GM12878 (cell line): ENCODE measurements at regions not wholly inside any gene's neighbourhood (a gene's known extent, or its start where the extent isn't known, plus 50 kb on each side); places are given as distances from the start of the nearest gene placed in this dataset.

ENCODE experiments used
- ATAC-seq: fragments of 200-7000 bp; cut with Tn5 transposase; 3 replicates; pipeline ENCODE4 v1.9.1; 2020; ENCODE audit warnings: mild to moderate bottlenecking, moderate library complexity
- BruUV-seq: library from RNA; stranded (reverse); fragments of 400-500 nt; replicated peaks from 2 replicates; lab custom pipeline; 2021; lab: Mats Ljungman, UMichigan
- CTCF ChIA-PET: fragments of 300-600 bp; sonication (Branson Sonifier 250); formaldehyde crosslinking; extraction: SDS; loops from one replicate; lab custom pipeline; 2021; ENCODE audit warnings: inconsistent platforms; lab: Yijun Ruan, JAX
- POLR2A ChIA-PET: fragments of 350-600 bp; formaldehyde crosslinking; extraction: SDS; loops from one replicate; lab custom pipeline; 2021; ENCODE audit warnings: inconsistent platforms; lab: Charles Lee
- RAD21 ChIA-PET: fragments of 300-600 bp; sonication (Branson Sonifier 250); formaldehyde crosslinking; loops from one replicate; lab custom pipeline; 2023; ENCODE audit warnings: antibody characterized with exemption; ENCODE audit not compliant: unreplicated experiment; lab: Charles Lee
- SMC1A ChIA-PET: fragments of 300-600 bp; sonication (Branson Sonifier 250); formaldehyde crosslinking; loops from one replicate; lab custom pipeline; 2023; ENCODE audit not compliant: unreplicated experiment, uncharacterized antibody; lab: Charles Lee
- DNase-seq: peaks from one replicate; pipeline ENCODE4 v3.0.0-alpha.2; 2011; ENCODE audit warnings: low read depth, low spot score
- FAIRE-seq: peaks from 3 replicates; lab custom pipeline; 2011; peaks lifted over from hg19 to GRCh38; lab: Jason Lieb, UNC
- H2AFZ ChIP-seq: 2 replicates; pipeline ENCODE4 v1.6.0; 2011; ENCODE audit warnings: low read depth, low read length, control low read depth; ENCODE audit not compliant: control insufficient read depth
- H3K27ac ChIP-seq: 2 replicates; pipeline ENCODE4 v1.5.1; 2011; ENCODE audit warnings: control low read depth; ENCODE audit not compliant: control insufficient read depth, insufficient read depth
- H3K27me3 ChIP-seq, 2 experiments: replicated peaks in 1 of 2; 2 replicates each; pipeline versions ENCODE4 v1.6.0 to v1.6.1; 2011; ENCODE audit warnings: low read length in 1 of 2; ENCODE audit not compliant: control insufficient read depth in 2 of 2, insufficient read depth in 2 of 2
- H3K36me3 ChIP-seq, 2 experiments: 2 replicates each; pipeline ENCODE4 v1.5.1; 2011; ENCODE audit warnings: low read length in 1 of 2; ENCODE audit not compliant: control insufficient read depth in 2 of 2, insufficient read depth in 2 of 2
- H3K4me1 ChIP-seq: 2 replicates; pipeline ENCODE4 v1.6.1; 2011; ENCODE audit warnings: mild to moderate bottlenecking, low read length, moderate library complexity, mixed read lengths; ENCODE audit not compliant: control insufficient read depth, insufficient read depth
- H3K4me2 ChIP-seq: 2 replicates; pipeline ENCODE4 v1.6.0; 2011; ENCODE audit warnings: control low read depth; ENCODE audit not compliant: control insufficient read depth, insufficient read depth
- H3K4me3 ChIP-seq: fragments of 200-600 bp; sonication (generic); 2 replicates; pipeline ENCODE4 v1.5.1; 2016
- H3K79me2 ChIP-seq: 2 replicates; pipeline ENCODE4 v1.6.0; 2011; ENCODE audit warnings: low read length; ENCODE audit not compliant: control insufficient read depth, insufficient read depth
- H3K9ac ChIP-seq: 2 replicates; pipeline ENCODE4 v1.8.0; 2011; ENCODE audit warnings: low read length, control low read depth, mixed read lengths; ENCODE audit not compliant: control insufficient read depth, insufficient read depth
- H3K9me3 ChIP-seq: replicated peaks from 3 replicates; pipeline ENCODE4 v1.5.1; 2011; ENCODE audit warnings: mild to moderate bottlenecking, low read length; ENCODE audit not compliant: control insufficient read depth, insufficient read depth
- H4K20me1 ChIP-seq: 2 replicates; pipeline ENCODE4 v1.6.0; 2011; ENCODE audit not compliant: control insufficient read depth, insufficient read depth
- BACH1 ChIP-seq: fragments of 450-650 bp; IDR thresholded peaks from 2 replicates; pipeline ENCODE4 v1.6.1; 2017; ENCODE audit warnings: mild to moderate bottlenecking, borderline replicate concordance
- BRCA1 ChIP-seq: IDR thresholded peaks from 2 replicates; pipeline ENCODE4 v1.6.1; 2011; ENCODE audit warnings: low read depth, low read length, improper control_type of control experiment
- ETV6 ChIP-seq, 2 experiments: fragments of 450-650 bp in 1 of 2; IDR thresholded peaks in 1 of 2; conservative IDR thresholded peaks in 1 of 2; 2 replicates each; pipeline ENCODE4 v1.6.1; 2014; ENCODE audit warnings: antibody characterized with exemption in 1 of 2, borderline replicate concordance in 1 of 2, low read depth in 1 of 2, mild to moderate bottlenecking in 1 of 2, moderate library complexity in 1 of 2
- FOXM1 ChIP-seq: IDR thresholded peaks from 2 replicates; pipeline ENCODE4 v1.6.1; 2012; ENCODE audit warnings: low read depth, mild to moderate bottlenecking, inconsistent platforms, low read length, moderate library complexity
- HCFC1 ChIP-seq: fragments of 150-350 bp; IDR thresholded peaks from 2 replicates; pipeline ENCODE4 v1.6.1; 2014; ENCODE audit warnings: low read length
- MXI1 ChIP-seq: fragments of 150-350 bp; IDR thresholded peaks from 2 replicates; pipeline ENCODE4 v1.6.1; 2011; ENCODE audit warnings: low read depth, mild to moderate bottlenecking, inconsistent platforms, low read length, improper control_type of control experiment
- POLR2A ChIP-seq: IDR thresholded peaks from 2 replicates; pipeline ENCODE4 v1.6.1; 2011; ENCODE audit warnings: low read depth, mild to moderate bottlenecking, low read length
- STAT3 ChIP-seq: IDR thresholded peaks from 2 replicates; pipeline ENCODE4 v1.6.1; 2011; ENCODE audit warnings: low read depth, low read length, improper control_type of control experiment
- SUPT20H ChIP-seq: IDR thresholded peaks from 2 replicates; pipeline ENCODE4 v1.6.1; 2011; ENCODE audit warnings: low read depth, mild to moderate bottlenecking, low read length, moderate library complexity, borderline replicate concordance; ENCODE audit not compliant: control insufficient read depth
- ZBTB33 ChIP-seq: fragments of 450-650 bp; IDR thresholded peaks from 2 replicates; pipeline ENCODE4 v1.6.1; 2017; ENCODE audit warnings: mild to moderate bottlenecking
- ZSCAN29 ChIP-seq: fragments of 450-650 bp; IDR thresholded peaks from 2 replicates; pipeline ENCODE4 v1.6.1; 2017; ENCODE audit warnings: mild to moderate bottlenecking, moderate library complexity
- WGBS: methylation state at CpG from one replicate; pipeline ENCODE4 v1.1.6; 2016; ENCODE audit warnings: low lambda C conversion rate; ENCODE audit not compliant: insufficient replicate concordance, insufficient coverage; ENCODE audit errors: missing lambda C conversion rate; 5-methylcytosine and 5-hydroxymethylcytosine counted together
- in situ Hi-C: fragments of 300-500 bp; cut with MboI; formaldehyde crosslinking; loops from 9 replicates; pipeline ENCODE4 v1.14.3; 2018; ENCODE audit warnings: mixed read lengths
- intact Hi-C: fragments of 100-400 bp; cut with micrococcal nuclease; formaldehyde crosslinking; loops from one replicate; pipeline ENCODE4 v1.14.2; 2022; ENCODE audit not compliant: unreplicated experiment

- H3K79me2 ChIP-seq, result no peaks in the 10 kb centered on the region
- no peak for DNase-seq
- H2AFZ ChIP-seq, result no peak overlapping the region
- TF ChIP-seq SUPT20H, result no peak
- no peak for TF ChIP-seq BRCA1
- TF ChIP-seq FOXM1, result no peak
- no peak for TF ChIP-seq HCFC1
- no peak for TF ChIP-seq ETV6 (conservative IDR thresholded peaks at IDR 0.05 in 1 of 2, IDR thresholded peaks at IDR 0.05 in 1 of 2; ENCODE audit: borderline replicate concordance in 1 of 2, low read depth in 1 of 2)
- no peak for TF ChIP-seq STAT3
- TF ChIP-seq ZSCAN29, result no peak
- TF ChIP-seq POLR2A, result no peak
- TF ChIP-seq MXI1, result no peak
- TF ChIP-seq BACH1, result no peak
- TF ChIP-seq ZBTB33, result no peak
- no peaks in the 10 kb centered on the region for H4K20me1 ChIP-seq
- H3K4me3 ChIP-seq, result no peak overlapping the region
- no peak overlapping the region for H3K27ac ChIP-seq
- H3K9me3 ChIP-seq, result no peaks in the 10 kb centered on the region
- ATAC-seq, result no peak
- no peaks in the 10 kb centered on the region for H3K36me3 ChIP-seq
- in situ Hi-C loops (no loop called here), intact Hi-C loops (no loop called here)
- no peak overlapping the region for H3K9ac ChIP-seq
- SMC1A ChIA-PET, result no interaction called here
- H3K4me2 ChIP-seq, result no peak overlapping the region
- WGBS, result 0% methylated on average over 1 of the region's 1 CpG
- POLR2A ChIA-PET, result no interaction called here
- H3K27me3 ChIP-seq, result no peaks in the 10 kb centered on the region
- CTCF ChIA-PET, result interaction anchor here (0.6 kb wide), 1 partner anchor 419 kb away, joined by 3 read pairs; no protein-coding TSS in a partner anchor
- no peaks in the 10 kb centered on the region for H3K4me1 ChIP-seq
- no TSS peak for BruUV-seq
- RAD21 ChIA-PET, result no interaction called here
- FAIRE-seq, result no peak
These were observed 781.6 kb upstream of the SOX9 start for GRCh38 chr17:71339206-71339605.
